ENCODE measurements at regions not wholly inside any gene's neighbourhood (a gene's known extent, or its start where the extent isn't known, plus 50 kb on each side); places are given as distances from the start of the nearest gene placed in this dataset.

DNA sequence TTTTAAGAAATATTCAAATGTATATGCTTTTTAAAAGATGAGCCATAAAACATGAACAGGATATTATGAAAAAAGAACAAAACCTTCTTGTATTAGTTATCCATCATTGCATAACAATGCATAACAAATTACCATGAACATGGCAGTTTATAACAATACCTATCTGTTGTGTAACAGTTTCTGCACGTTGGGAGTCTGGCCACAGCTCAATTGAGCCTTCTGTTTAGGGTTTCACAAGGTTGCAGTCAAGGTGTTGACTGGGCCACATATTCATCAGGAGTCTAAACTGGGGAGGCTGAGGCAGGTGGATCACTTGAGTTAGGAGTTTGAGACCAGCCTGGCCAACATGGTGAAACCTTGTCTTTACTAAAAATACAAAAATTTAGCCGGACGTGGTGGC lies 149.4 kb upstream of the SMLR1 start:
- no peaks in the 10 kb centered on the region for H3K9me3 ChIP-seq (ENCODE audit: low read depth)
- Mint-ChIP-seq H3K4me1 (peaks cover 4% of the 10 kb centered on the region), H3K36me3 (no peaks in the 10 kb centered on the region), H3K4me3 (no peak overlapping the region), H3K27ac (no peak overlapping the region), H3K9me3 (no peaks in the 10 kb centered on the region), H3K27me3 (ENCODE audit: insufficient read depth, low read depth) (no peaks in the 10 kb centered on the region)
- no peak overlapping the region for H3K9ac ChIP-seq
- no peak overlapping the region for H2AFZ ChIP-seq (replicated peaks)
- H3F3A ChIP-seq (ENCODE audit: low read depth), result no peaks in the 10 kb centered on the region
- DNase-seq (ENCODE audit: low spot score), result no peak
- no peaks in the 10 kb centered on the region for H3K27me3 ChIP-seq
- no peak overlapping the region for H3K4me2 ChIP-seq
- TF ChIP-seq EZH2phosphoT487 (IDR thresholded peaks at IDR 0.05) (no peak), EZH2 (IDR thresholded peaks at IDR 0.05) (no peak)
- TF ChIP-seq, protein P1, sequence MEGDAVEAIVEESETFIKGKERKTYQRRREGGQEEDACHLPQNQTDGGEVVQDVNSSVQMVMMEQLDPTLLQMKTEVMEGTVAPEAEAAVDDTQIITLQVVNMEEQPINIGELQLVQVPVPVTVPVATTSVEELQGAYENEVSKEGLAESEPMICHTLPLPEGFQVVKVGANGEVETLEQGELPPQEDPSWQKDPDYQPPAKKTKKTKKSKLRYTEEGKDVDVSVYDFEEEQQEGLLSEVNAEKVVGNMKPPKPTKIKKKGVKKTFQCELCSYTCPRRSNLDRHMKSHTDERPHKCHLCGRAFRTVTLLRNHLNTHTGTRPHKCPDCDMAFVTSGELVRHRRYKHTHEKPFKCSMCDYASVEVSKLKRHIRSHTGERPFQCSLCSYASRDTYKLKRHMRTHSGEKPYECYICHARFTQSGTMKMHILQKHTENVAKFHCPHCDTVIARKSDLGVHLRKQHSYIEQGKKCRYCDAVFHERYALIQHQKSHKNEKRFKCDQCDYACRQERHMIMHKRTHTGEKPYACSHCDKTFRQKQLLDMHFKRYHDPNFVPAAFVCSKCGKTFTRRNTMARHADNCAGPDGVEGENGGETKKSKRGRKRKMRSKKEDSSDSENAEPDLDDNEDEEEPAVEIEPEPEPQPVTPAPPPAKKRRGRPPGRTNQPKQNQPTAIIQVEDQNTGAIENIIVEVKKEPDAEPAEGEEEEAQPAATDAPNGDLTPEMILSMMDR (IDR thresholded peaks at IDR 0.05), result no peak
- H3K79me2 ChIP-seq (ENCODE audit: low read depth), result no peaks in the 10 kb centered on the region
- H4K20me1 ChIP-seq (ENCODE audit: low read depth), result no peaks in the 10 kb centered on the region
- no peaks in the 10 kb centered on the region for H3K4me1 ChIP-seq
- no peaks in the 10 kb centered on the region for H3K36me3 ChIP-seq
- no peak overlapping the region for H3K4me3 ChIP-seq
- no peak overlapping the region for H3K27ac ChIP-seq

DNA sequence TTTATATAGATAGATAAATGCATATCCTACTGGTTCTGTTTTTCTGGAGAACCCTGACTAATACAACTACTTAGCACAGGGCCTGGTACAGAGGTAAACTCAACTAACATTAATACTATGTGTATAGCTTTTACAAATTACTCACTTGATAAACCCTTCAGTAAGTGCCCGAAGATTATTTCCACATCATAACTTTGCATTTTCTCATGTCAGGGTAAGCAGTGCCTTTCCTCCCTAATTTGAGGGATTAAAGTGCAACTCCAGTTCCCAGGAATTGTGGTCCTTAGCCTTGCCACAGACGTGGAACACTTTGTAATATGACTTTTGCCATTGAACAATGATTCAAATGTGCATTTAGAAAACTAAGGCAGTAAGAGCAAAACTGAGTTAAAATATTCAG lies 147.5 kb upstream of the SMLR1 start:
- H3K4me2 ChIP-seq, result no peak overlapping the region
- Mint-ChIP-seq H3K4me3 (no peak overlapping the region), H3K4me1 (peaks cover 4% of the 10 kb centered on the region), H3K27me3 (ENCODE audit: insufficient read depth, low read depth) (peaks cover 2% of the 10 kb centered on the region), H3K9me3 (no peaks in the 10 kb centered on the region), H3K36me3 (no peaks in the 10 kb centered on the region), H3K27ac (no peak overlapping the region)
- no peaks in the 10 kb centered on the region for H3K4me1 ChIP-seq
- H2AFZ ChIP-seq (replicated peaks), result no peak overlapping the region
- H3K27ac ChIP-seq, result no peak overlapping the region
- H3K79me2 ChIP-seq (ENCODE audit: low read depth), result no peaks in the 10 kb centered on the region
- no peaks in the 10 kb centered on the region for H3F3A ChIP-seq (ENCODE audit: low read depth)
- no peaks in the 10 kb centered on the region for H3K9me3 ChIP-seq (ENCODE audit: low read depth)
- H3K36me3 ChIP-seq, result no peaks in the 10 kb centered on the region
- H3K4me3 ChIP-seq, result no peak overlapping the region
- no peaks in the 10 kb centered on the region for H4K20me1 ChIP-seq (ENCODE audit: low read depth)
- no peak overlapping the region for H3K9ac ChIP-seq
- H3K27me3 ChIP-seq, result no peaks in the 10 kb centered on the region
- no peak for TF ChIP-seq EZH2 (IDR thresholded peaks at IDR 0.05)
- TF ChIP-seq, protein P1 (IDR thresholded peaks at IDR 0.05), result no peak
- no peak for TF ChIP-seq EZH2phosphoT487 (IDR thresholded peaks at IDR 0.05)
- DNase-seq (ENCODE audit: low spot score), result no peak

DNA sequence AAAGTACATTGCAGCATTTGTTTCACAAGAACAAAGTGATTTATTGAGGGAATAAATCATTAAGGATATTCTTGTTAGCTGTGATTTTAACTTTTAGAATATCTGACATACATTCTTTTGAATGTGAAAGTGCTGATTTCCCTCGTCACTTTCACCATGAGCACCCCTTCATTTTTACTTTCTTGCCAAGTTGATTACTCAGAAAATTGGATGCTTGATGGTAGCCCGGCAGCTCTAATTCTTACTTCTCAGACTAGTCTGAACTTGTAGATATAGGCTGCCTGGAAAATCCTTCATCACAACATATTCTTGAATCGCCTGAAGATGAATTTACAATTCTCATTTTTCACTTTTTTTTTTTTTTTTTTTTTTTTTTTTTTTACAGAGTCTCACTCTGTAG lies 147.1 kb upstream of the SMLR1 start:
- TF ChIP-seq, protein P1 (IDR thresholded peaks at IDR 0.05), result no peak
- TF ChIP-seq EZH2 (IDR thresholded peaks at IDR 0.05), result no peak
- no peak for TF ChIP-seq EZH2phosphoT487 (IDR thresholded peaks at IDR 0.05)
- no peak overlapping the region for H3K4me3 ChIP-seq
- Mint-ChIP-seq H3K27me3 (ENCODE audit: insufficient read depth, low read depth) (peaks cover 2% of the 10 kb centered on the region), H3K4me3 (no peak overlapping the region), H3K9me3 (no peaks in the 10 kb centered on the region), H3K4me1 (peaks cover 4% of the 10 kb centered on the region), H3K36me3 (no peaks in the 10 kb centered on the region), H3K27ac (no peak overlapping the region)
- DNase-seq (ENCODE audit: low spot score), result no peak
- no peaks in the 10 kb centered on the region for H4K20me1 ChIP-seq (ENCODE audit: low read depth)
- H2AFZ ChIP-seq (replicated peaks), result no peak overlapping the region
- H3K9me3 ChIP-seq (ENCODE audit: low read depth), result no peaks in the 10 kb centered on the region
- no peaks in the 10 kb centered on the region for H3K4me1 ChIP-seq
- H3K9ac ChIP-seq, result no peak overlapping the region
- no peaks in the 10 kb centered on the region for H3K27me3 ChIP-seq
- no peaks in the 10 kb centered on the region for H3F3A ChIP-seq (ENCODE audit: low read depth)
- H3K27ac ChIP-seq, result no peak overlapping the region
- H3K36me3 ChIP-seq, result no peaks in the 10 kb centered on the region
- no peak overlapping the region for H3K4me2 ChIP-seq
- no peaks in the 10 kb centered on the region for H3K79me2 ChIP-seq (ENCODE audit: low read depth)

DNA sequence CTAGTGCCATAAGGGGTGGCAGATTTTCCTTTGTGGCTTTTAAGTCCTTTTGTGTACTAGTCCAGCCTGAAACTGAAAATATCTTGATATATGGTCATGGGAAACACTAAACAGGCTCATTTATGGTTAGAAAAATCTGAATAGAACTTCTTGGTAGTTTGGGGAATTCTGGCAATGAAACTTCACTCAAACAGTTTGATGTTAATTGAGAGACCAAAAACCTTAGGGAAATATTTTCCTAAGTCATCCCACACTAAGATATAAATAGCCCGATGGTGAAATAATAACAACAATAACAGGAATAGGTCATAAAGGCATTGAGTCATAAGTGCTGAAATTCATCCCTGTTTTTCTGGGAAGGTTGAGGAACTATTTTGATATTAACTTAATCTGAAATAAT lies 146.2 kb upstream of the SMLR1 start:
- H3K9ac ChIP-seq, result no peak overlapping the region
- no peaks in the 10 kb centered on the region for H3K36me3 ChIP-seq
- H3K27ac ChIP-seq, result no peak overlapping the region
- H3F3A ChIP-seq (ENCODE audit: low read depth), result no peaks in the 10 kb centered on the region
- Mint-ChIP-seq H3K9me3 (no peaks in the 10 kb centered on the region), H3K27me3 (ENCODE audit: insufficient read depth, low read depth) (peaks cover 4% of the 10 kb centered on the region), H3K36me3 (no peaks in the 10 kb centered on the region), H3K4me3 (no peak overlapping the region), H3K4me1 (peaks cover 4% of the 10 kb centered on the region), H3K27ac (no peak overlapping the region)
- no peaks in the 10 kb centered on the region for H4K20me1 ChIP-seq (ENCODE audit: low read depth)
- TF ChIP-seq, protein P1 (IDR thresholded peaks at IDR 0.05), result no peak
- no peak for TF ChIP-seq EZH2 (IDR thresholded peaks at IDR 0.05)
- TF ChIP-seq EZH2phosphoT487 (IDR thresholded peaks at IDR 0.05), result no peak
- H2AFZ ChIP-seq (replicated peaks), result no peak overlapping the region
- H3K4me3 ChIP-seq, result no peak overlapping the region
- no peak for DNase-seq (ENCODE audit: low spot score)
- no peak overlapping the region for H3K4me2 ChIP-seq
- no peaks in the 10 kb centered on the region for H3K9me3 ChIP-seq (ENCODE audit: low read depth)
- H3K27me3 ChIP-seq, result no peaks in the 10 kb centered on the region
- H3K79me2 ChIP-seq (ENCODE audit: low read depth), result no peaks in the 10 kb centered on the region
- no peaks in the 10 kb centered on the region for H3K4me1 ChIP-seq
